PFSK-1 (cell line): ENCODE measurements at regions not wholly inside any gene's neighbourhood (a gene's known extent, or its start where the extent isn't known, plus 50 kb on each side); places are given as distances from the start of the nearest gene placed in this dataset.

Source experiments
- FOXP2 ChIP-seq: optimal IDR thresholded peaks from 2 replicates; pipeline ENCODE3; 2011; ENCODE audit warnings: borderline replicate concordance, control low read depth, inconsistent platforms; ENCODE audit not compliant: insufficient read depth; ENCODE audit errors: extremely low read length, extremely low read depth
- POLR2AphosphoS5 ChIP-seq: IDR thresholded peaks from 2 replicates; pipeline ENCODE4 v1.6.1; 2012; ENCODE audit warnings: low read depth, mild to moderate bottlenecking, control low read depth, low read length, moderate library complexity
- REST ChIP-seq, 2 experiments: IDR thresholded peaks; 2 replicates each; pipeline versions ENCODE4 v1.6.1 to v1.8.0; 2011 to 2012; ENCODE audit warnings: low read depth in 2 of 2, low read length in 2 of 2, control low read depth in 1 of 2, inconsistent platforms in 1 of 2, mild to moderate bottlenecking in 1 of 2, moderate library complexity in 1 of 2; ENCODE audit not compliant: insufficient read depth in 1 of 2
- SIN3A ChIP-seq: IDR thresholded peaks from 2 replicates; pipeline ENCODE4 v1.6.1; 2012; ENCODE audit warnings: mild to moderate bottlenecking, low read length, moderate library complexity, borderline replicate concordance; ENCODE audit not compliant: insufficient read depth
- TAF1 ChIP-seq: IDR thresholded peaks from 2 replicates; pipeline ENCODE4 v1.6.1; 2012; ENCODE audit warnings: low read length, control low read depth, borderline replicate concordance; ENCODE audit not compliant: insufficient read depth

DNA sequence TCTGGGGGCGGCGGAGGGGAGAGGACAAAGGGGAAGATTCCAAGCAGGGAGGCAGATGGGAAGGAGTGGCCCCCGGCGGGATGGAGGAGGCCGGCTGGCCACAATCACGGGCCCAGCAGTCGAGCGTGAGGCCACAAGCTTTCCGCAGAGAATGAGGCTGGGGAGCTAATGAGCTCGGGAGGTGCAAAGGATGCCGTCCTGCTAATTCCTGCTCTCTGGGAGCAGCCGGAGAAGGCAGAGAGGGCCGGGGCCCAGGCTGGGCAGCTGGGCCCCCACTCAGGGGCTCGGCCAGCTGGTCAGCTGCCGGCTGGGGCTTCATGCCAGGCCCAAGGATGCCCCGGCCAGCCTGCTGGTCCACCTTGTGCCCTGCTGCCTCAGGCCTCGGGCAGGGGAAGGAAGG, 98.1 kb upstream of the LHX5 start:
- TF ChIP-seq FOXP2 (no peak), TAF1 (no peak), POLR2AphosphoS5 (no peak)

GRCh38 chr12:113568021-113568420, 96.3 kb upstream of the LHX5 start:
- TF ChIP-seq FOXP2 (no peak), POLR2AphosphoS5 (no peak), REST (IDR thresholded peaks at IDR 0.05; ENCODE audit: insufficient read depth in 1 of 2, low read depth in 2 of 2, low read length in 2 of 2) (no peak), SIN3A (no peak), TAF1 (no peak)

DNA sequence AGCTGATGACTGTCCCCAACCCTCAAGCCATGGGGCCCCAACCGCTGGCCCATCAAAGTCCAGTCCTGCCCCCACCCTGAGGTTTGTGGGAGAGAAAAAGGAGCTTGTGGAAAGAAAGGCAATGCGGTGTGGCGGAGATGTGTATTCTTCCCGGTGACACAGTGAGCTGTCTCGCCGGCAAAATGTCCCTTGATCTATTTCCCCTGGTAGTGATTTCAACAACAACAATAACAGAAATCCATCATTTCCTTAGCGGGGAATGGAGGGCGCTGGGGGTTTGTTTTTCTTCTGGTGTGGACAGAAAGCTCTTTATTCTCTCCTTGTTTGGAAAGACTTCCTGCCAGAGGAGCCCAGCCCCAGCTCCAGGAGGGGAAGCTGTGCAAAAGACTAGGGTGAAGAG, 93.7 kb upstream of the LHX5 start:
- TF ChIP-seq TAF1 (no peak), REST (IDR thresholded peaks at IDR 0.05; ENCODE audit: insufficient read depth in 1 of 2, low read depth in 2 of 2, low read length in 2 of 2) (no peak), SIN3A (no peak), FOXP2 (no peak), POLR2AphosphoS5 (no peak)

DNA sequence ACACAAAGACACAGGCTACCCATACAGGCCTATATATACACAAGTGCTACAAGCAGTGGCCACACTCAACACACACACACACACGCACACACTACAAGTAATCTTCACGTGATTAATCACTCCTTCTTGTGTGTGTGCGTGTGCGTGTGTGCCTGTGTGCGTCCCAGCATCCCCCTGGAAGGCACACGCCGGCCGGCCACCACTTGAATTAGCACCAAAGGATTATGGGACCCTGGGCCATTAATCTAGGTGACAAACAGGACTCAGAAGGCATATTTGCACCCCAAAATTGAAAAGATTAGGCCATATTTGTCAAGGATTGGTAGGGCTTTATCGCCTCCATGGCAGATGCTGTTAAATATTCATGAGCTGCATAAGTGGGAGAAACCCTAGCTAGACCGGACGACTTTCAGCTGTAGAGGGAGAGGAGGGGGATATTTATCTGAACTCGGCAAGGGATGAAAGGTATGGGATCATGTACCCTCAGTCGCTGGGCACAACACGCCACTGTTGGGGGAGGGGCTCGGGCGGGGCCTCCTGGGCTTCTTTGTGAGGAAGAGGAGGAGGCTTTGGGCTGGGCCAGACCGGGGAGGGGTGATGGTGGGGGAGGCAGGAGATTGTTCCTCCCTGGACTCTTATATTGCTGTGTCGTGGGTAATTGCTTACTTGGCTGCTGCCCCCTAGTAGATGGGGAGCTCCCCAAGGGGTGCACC, 89.6 kb upstream of the LHX5 start:
- TF ChIP-seq POLR2AphosphoS5 (no peak), FOXP2 (no peak), REST (IDR thresholded peaks at IDR 0.05; ENCODE audit: insufficient read depth in 1 of 2, low read depth in 2 of 2, low read length in 2 of 2) (no peak), TAF1 (no peak), SIN3A (no peak)

DNA sequence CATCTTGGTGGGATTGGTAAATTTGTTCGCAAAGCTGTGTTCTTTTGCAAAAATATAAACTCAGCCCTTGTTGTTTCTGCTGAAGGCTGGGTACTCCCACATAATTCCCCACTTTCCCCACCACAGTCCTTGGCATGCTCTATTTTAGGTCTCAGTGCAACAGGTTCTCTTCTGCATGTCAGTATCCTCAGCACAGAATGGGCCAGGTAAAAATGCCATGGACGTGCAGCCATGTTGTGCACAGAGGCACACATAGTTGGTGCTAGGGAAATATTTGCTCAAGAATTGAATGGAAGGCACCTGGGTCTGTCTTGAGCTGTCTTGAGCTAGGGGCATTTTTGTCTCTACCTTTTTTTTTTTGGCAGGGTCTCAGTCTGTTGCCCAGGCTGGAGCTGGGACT, 87.8 kb upstream of the LHX5 start:
- TF ChIP-seq TAF1 (no peak), SIN3A (no peak), REST (IDR thresholded peaks at IDR 0.05; ENCODE audit: insufficient read depth in 1 of 2, low read depth in 2 of 2, low read length in 2 of 2) (no peak), POLR2AphosphoS5 (no peak), FOXP2 (no peak)
